Type B pancreatic cell (in vitro differentiated cells): ENCODE measurements at regions not wholly inside any gene's neighbourhood (a gene's known extent, or its start where the extent isn't known, plus 50 kb on each side); places are given as distances from the start of the nearest gene placed in this dataset.
A peak's percentile ranks its signal among the peaks of the same experiment; 100 is the strongest.
"Not testable (repeated sequence)": the region's sequence is repeated elsewhere in the genome, so short reads cannot be mapped to it uniquely, and the experiment has no call there.

Source experiments
- DNase-seq: peaks from one replicate; pipeline ENCODE4 v3.0.0; 2021; ENCODE audit warnings: mixed read lengths; ENCODE audit not compliant: unreplicated experiment; ENCODE audit errors: extremely low spot score
- H3K27ac Mint-ChIP-seq: 2 replicates; pipeline ENCODE4 v1.8.0; 2021; ENCODE audit warnings: mild to moderate bottlenecking, mixed read lengths
- H3K27me3 Mint-ChIP-seq: 2 replicates; pipeline ENCODE4 v1.8.0; 2021; ENCODE audit warnings: mixed read lengths
- H3K36me3 Mint-ChIP-seq: 2 replicates; pipeline ENCODE4 v1.8.0; 2021; ENCODE audit warnings: mixed read lengths
- H3K4me1 Mint-ChIP-seq: one replicate; pipeline ENCODE4 v1.8.0; 2021; ENCODE audit warnings: mixed read lengths; ENCODE audit not compliant: unreplicated experiment
- H3K4me3 Mint-ChIP-seq: 2 replicates; pipeline ENCODE4 v1.8.0; 2021; ENCODE audit warnings: mild to moderate bottlenecking, mixed read lengths
- H3K9me3 Mint-ChIP-seq: 2 replicates; pipeline ENCODE4 v1.8.0; 2021; ENCODE audit warnings: mixed read lengths
- TF ChIP-seq, protein P1 (sequence below): fragments of 200-600 bp; sonication (generic); conservative IDR thresholded peaks from 2 replicates; pipeline ENCODE4 v1.5.0; 2021; ENCODE audit warnings: antibody characterized with exemption, mild to moderate bottlenecking

GRCh38 chr6:94859924-94860323 is 717.4 kb upstream of the MANEA start:
- DNase-seq: no peak
- Mint-ChIP-seq H3K9me3 (no peaks in the 10 kb centered on the region), H3K27me3 (no peaks in the 10 kb centered on the region), H3K36me3 (no peaks in the 10 kb centered on the region), H3K27ac (no peak overlapping the region), H3K4me3 (no peak overlapping the region), H3K4me1 (no peaks in the 10 kb centered on the region)
- TF ChIP-seq, protein P1, sequence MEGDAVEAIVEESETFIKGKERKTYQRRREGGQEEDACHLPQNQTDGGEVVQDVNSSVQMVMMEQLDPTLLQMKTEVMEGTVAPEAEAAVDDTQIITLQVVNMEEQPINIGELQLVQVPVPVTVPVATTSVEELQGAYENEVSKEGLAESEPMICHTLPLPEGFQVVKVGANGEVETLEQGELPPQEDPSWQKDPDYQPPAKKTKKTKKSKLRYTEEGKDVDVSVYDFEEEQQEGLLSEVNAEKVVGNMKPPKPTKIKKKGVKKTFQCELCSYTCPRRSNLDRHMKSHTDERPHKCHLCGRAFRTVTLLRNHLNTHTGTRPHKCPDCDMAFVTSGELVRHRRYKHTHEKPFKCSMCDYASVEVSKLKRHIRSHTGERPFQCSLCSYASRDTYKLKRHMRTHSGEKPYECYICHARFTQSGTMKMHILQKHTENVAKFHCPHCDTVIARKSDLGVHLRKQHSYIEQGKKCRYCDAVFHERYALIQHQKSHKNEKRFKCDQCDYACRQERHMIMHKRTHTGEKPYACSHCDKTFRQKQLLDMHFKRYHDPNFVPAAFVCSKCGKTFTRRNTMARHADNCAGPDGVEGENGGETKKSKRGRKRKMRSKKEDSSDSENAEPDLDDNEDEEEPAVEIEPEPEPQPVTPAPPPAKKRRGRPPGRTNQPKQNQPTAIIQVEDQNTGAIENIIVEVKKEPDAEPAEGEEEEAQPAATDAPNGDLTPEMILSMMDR: no peak

DNA sequence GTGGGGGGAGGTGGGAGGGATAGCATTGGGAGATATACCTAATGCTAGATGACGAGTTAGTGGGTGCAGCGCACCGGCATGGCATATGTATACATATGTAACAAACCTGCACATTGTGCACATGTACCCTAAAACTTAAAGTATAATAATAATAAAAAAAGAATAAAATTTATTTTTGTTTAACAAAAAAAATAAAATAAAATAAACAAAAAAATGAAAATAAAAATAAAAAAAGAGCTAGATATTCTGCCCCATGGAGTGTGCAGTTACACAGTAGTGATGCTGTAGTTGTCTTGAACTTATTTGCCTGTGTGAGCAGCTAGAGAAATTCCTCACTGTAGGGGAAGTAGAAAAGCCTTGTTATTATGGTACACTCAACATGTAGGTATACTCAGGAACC is 720.3 kb upstream of the MANEA start:
- not testable (repeated sequence) for DNase-seq, H3K27ac Mint-ChIP-seq, H3K27me3 Mint-ChIP-seq, H3K4me1 Mint-ChIP-seq, H3K4me3 Mint-ChIP-seq, H3K36me3 Mint-ChIP-seq, H3K9me3 Mint-ChIP-seq

GRCh38 chr6:94851329-94851728 is 726.0 kb upstream of the MANEA start:
- not testable (repeated sequence) for H3K27me3 Mint-ChIP-seq, H3K4me3 Mint-ChIP-seq, DNase-seq

DNA sequence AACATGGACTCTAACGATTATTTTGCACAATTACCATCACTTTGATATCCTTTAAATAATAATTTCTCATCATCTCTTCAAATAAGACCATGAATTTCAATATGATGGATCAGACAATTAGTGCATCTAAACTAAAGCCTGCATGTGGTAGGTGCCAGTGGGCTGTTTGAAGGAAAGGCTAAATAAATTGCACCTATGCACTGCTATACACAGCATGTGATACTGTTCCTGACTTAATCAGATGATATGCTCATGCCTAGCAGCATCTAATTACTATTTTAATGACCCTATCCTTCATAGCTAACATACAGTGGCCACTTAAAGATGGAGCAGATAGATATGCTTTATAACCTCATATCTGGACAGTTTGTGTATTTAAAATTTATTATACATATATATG is 731.6 kb upstream of the MANEA start:
- no peaks in the 10 kb centered on the region for H3K9me3 Mint-ChIP-seq

More at GRCh38 chr6:94851329-94851728, 726.0 kb upstream of the MANEA start:
- H3K4me1 Mint-ChIP-seq, H3K9me3 Mint-ChIP-seq, H3K36me3 Mint-ChIP-seq, H3K27ac Mint-ChIP-seq: not testable (repeated sequence)

DNA sequence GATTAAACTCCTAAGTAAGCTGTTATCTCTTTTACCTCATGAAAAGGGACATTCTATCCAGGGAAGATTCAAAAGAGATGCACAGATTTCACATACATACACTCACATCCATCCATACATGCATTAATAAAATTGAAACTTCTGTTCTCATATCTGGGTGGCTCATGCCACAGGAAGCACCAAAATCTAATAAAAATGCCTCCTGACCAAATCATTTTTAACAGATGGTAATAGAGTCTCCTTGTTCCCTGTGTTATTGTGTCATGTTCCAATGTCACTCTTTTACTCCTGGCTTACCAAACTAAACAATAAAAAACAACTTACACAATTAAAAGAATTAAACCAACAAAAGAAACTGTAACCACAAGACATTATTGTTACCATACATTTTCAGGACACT is 742.1 kb upstream of the MANEA start:
- Mint-ChIP-seq H3K4me3 (no peak overlapping the region), H3K4me1 (no peaks in the 10 kb centered on the region), H3K27me3 (no peaks in the 10 kb centered on the region), H3K9me3 (no peaks in the 10 kb centered on the region), H3K27ac (no peak overlapping the region), H3K36me3 (no peaks in the 10 kb centered on the region)
- TF ChIP-seq, protein P1: no peak
- no peak for DNase-seq

More for the DNA sequence above, 731.6 kb upstream of the MANEA start:
- TF ChIP-seq, protein P1: no peak
- Mint-ChIP-seq H3K4me1 (no peaks in the 10 kb centered on the region), H3K27ac (no peak overlapping the region), H3K36me3 (no peaks in the 10 kb centered on the region), H3K4me3 (no peak overlapping the region), H3K27me3 (no peaks in the 10 kb centered on the region)
- no peak for DNase-seq

DNA sequence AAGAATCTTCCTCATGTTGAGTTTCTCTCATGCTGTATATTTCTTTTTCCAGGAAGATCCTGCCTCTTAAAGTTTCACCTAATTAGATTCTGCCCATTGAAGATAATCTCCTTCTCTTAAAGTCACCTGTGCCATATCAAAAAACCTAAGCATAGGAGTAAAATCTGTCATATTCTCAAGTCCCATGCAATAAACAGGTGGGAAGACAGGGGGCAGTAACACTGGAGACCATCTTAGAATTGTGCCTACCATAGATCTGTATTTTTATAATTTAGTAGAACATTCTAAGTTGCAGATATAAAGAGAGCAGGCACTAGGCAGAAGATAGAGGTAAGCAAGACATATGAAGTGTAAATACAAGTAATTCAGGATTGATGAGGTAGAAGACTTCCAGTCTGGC is 763.5 kb upstream of the MANEA start:
- H3K4me3 Mint-ChIP-seq: no peak overlapping the region
- H3K27me3 Mint-ChIP-seq: no peaks in the 10 kb centered on the region

DNA sequence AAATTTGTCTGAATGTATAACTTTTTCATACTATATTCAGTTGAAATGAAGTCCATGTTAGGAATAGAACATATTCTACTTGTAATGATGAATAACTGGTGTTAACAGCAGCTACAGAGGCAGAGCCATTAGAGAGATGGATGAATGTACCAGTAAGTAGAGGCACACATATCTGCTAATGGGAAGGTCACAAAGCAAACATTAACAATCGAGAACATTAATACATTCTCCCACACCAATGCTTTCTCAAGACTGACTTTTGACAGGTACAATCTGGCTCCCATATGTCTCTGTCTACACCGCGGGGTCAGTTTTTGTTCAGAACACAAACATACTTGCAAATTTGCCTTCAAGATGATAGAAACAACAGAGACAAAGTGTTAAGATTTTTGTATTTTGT is 776.0 kb upstream of the MANEA start:
- TF ChIP-seq, protein P1: no peak
- Mint-ChIP-seq H3K4me1 (no peaks in the 10 kb centered on the region), H3K9me3 (peaks cover 3% of the 10 kb centered on the region), H3K27ac (no peak overlapping the region), H3K27me3 (no peaks in the 10 kb centered on the region), H3K4me3 (no peak overlapping the region), H3K36me3 (no peaks in the 10 kb centered on the region)
- no peak for DNase-seq

More for the DNA sequence above, 763.5 kb upstream of the MANEA start:
- no peaks in the 10 kb centered on the region for H3K4me1 Mint-ChIP-seq
- no peak overlapping the region for H3K27ac Mint-ChIP-seq
- H3K9me3 Mint-ChIP-seq: no peaks in the 10 kb centered on the region
- H3K36me3 Mint-ChIP-seq: no peaks in the 10 kb centered on the region
- TF ChIP-seq, protein P1: peak; percentile 39
- no peak for DNase-seq
